ENCODE measurements at regions not wholly inside any gene's neighbourhood (a gene's known extent, or its start where the extent isn't known, plus 50 kb on each side); places are given as distances from the start of the nearest gene placed in this dataset.

DNA sequence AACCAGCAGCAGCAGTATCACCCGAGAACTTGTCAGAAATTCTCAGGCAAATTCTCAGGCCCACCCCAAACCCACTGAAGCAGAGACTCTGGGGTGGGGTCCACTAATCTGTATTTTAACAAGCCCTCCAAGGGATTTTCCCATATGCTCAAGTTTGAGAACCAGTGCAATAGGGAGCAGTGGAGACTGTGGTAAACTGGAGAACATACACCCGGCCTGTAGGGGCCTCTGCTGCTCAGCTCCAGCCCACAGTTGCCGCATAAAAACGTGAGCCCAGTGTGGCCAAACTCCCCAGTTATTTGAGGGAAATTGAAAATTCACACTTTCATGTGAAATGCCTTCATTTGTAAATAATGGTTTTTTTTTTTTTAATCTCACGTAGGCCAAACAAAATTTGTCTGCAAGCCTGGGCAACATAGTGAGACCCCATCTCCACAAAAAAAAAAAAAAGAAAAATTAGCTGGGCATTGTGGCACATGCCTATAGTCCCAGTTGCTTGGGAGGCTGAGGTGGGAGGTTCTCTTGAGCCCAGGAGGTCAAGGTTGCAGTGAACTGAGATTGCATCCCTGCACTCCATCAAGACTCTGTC is 97.6 kb upstream of the ZMIZ1 start:
- TF ChIP-seq EP300 (IDR thresholded peaks at IDR 0.05) = no peak
- no peak for TF ChIP-seq POLR2A (IDR thresholded peaks at IDR 0.05)
- TF ChIP-seq, protein P1, sequence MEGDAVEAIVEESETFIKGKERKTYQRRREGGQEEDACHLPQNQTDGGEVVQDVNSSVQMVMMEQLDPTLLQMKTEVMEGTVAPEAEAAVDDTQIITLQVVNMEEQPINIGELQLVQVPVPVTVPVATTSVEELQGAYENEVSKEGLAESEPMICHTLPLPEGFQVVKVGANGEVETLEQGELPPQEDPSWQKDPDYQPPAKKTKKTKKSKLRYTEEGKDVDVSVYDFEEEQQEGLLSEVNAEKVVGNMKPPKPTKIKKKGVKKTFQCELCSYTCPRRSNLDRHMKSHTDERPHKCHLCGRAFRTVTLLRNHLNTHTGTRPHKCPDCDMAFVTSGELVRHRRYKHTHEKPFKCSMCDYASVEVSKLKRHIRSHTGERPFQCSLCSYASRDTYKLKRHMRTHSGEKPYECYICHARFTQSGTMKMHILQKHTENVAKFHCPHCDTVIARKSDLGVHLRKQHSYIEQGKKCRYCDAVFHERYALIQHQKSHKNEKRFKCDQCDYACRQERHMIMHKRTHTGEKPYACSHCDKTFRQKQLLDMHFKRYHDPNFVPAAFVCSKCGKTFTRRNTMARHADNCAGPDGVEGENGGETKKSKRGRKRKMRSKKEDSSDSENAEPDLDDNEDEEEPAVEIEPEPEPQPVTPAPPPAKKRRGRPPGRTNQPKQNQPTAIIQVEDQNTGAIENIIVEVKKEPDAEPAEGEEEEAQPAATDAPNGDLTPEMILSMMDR (IDR thresholded peaks at IDR 0.05) = no peak
- intact Hi-C loops (cut with DNase I) = loop anchor here (5.0 to 10.0 kb wide), 3 partner anchors 94 to 669 kb away; partner anchors contain the start of gene ZMIZ1 (in 2 of the 4)
- 94 to 97% (median 95%) methylated on average over 5 of the region's 5 CpGs for WGBS, 3 donors
- H3K4me3 ChIP-seq = no peak overlapping the region
- H3K9me3 ChIP-seq = no peaks in the 10 kb centered on the region
- DNase-seq = no peak
- H3K27ac ChIP-seq = no peak overlapping the region
- H3K27me3 ChIP-seq = no peaks in the 10 kb centered on the region
- H3K4me1 ChIP-seq (ENCODE audit: insufficient read depth) = peaks cover 14% of the 10 kb centered on the region
- no peaks in the 10 kb centered on the region for H3K36me3 ChIP-seq

GRCh38 chr10:78972160-78972946 is 96.4 kb upstream of the ZMIZ1 start:
- H3K4me3 ChIP-seq = no peak overlapping the region
- DNase-seq = peak; percentile 74 to 80 (median 79)
- H3K9me3 ChIP-seq = no peaks in the 10 kb centered on the region
- no peak for TF ChIP-seq EP300 (IDR thresholded peaks at IDR 0.05)
- TF ChIP-seq, protein P1 (IDR thresholded peaks at IDR 0.05) = no peak
- no peak for TF ChIP-seq POLR2A (IDR thresholded peaks at IDR 0.05)
- H3K27ac ChIP-seq = peak overlapping the region; percentile 92 to 95
- peaks cover 18% of the 10 kb centered on the region for H3K4me1 ChIP-seq (ENCODE audit: insufficient read depth)
- H3K36me3 ChIP-seq = no peaks in the 10 kb centered on the region
- intact Hi-C loops (cut with DNase I) = loop anchor here (2.0 to 10.0 kb wide), 4 partner anchors 92 to 670 kb away; partner anchors contain the start of gene ZMIZ1 (in 3 of the 4)
- no peaks in the 10 kb centered on the region for H3K27me3 ChIP-seq
- WGBS, 3 donors = 41% methylated on average over 11 of the region's 11 CpGs

GRCh38 chr10:78972947-78973900 is 95.5 kb upstream of the ZMIZ1 start:
- peak overlapping the region; percentile 50 for H3K4me3 ChIP-seq
- TF ChIP-seq POLR2A (IDR thresholded peaks at IDR 0.05) (peak; percentile 34), EP300 (IDR thresholded peaks at IDR 0.05) (no peak)
- TF ChIP-seq, protein P1 (IDR thresholded peaks at IDR 0.05) = peak in 1 of 3 donors; percentile 35

More at GRCh38 chr10:78972947-78973900, 95.5 kb upstream of the ZMIZ1 start:
- 6 to 9% (median 8%) methylated on average over 41 to 49 of the region's 49 CpGs for WGBS, 3 donors
- intact Hi-C loops (cut with DNase I) = loop anchor here (2.0 to 10.0 kb wide), 4 partner anchors 92 to 671 kb away; partner anchors contain the start of gene ZMIZ1 (in 3 of the 4)
- DNase-seq = peak in 4 of 5 donors; percentile 66 to 86 (median 79)
- H3K27ac ChIP-seq = peak overlapping the region; percentile 92 to 95
- no peaks in the 10 kb centered on the region for H3K9me3 ChIP-seq
- H3K36me3 ChIP-seq = no peaks in the 10 kb centered on the region
- peaks cover 26% of the 10 kb centered on the region for H3K4me1 ChIP-seq (ENCODE audit: insufficient read depth)
- H3K27me3 ChIP-seq = no peaks in the 10 kb centered on the region
